ENCODE measurements at regions not wholly inside any gene's neighbourhood (a gene's known extent, or its start where the extent isn't known, plus 50 kb on each side); places are given as distances from the start of the nearest gene placed in this dataset.

GRCh38 chr19:28727480-28728159 lies 485.3 kb downstream of the UQCRFS1 start (continued):
- 0 out of 2 replicates have a peak, but pooled peaks have one; percentile 38 for TF ChIP-seq ZNF518A (tag by site-specific recombination; conservative IDR thresholded peaks at IDR 0.05; ENCODE audit: low read depth)
- 0 out of 2 replicates have a peak, but pooled peaks have one; percentile 12 for TF ChIP-seq ZNF596 (tag by site-specific recombination; IDR thresholded peaks at IDR 0.05)
- 0 out of 2 replicates have a peak, but pooled peaks have one; percentile 13 for TF ChIP-seq ZSCAN5A (tag by site-specific recombination; IDR thresholded peaks at IDR 0.05)
- 0 out of 2 replicates have a peak, but pooled peaks have one; percentile 6 for TF ChIP-seq TSHZ1 (tag by site-specific recombination; IDR thresholded peaks at IDR 0.05; ENCODE audit: borderline replicate concordance)
- no peak for TF ChIP-seq ZNF677 (tag by site-specific recombination; IDR thresholded peaks at IDR 0.05)
- TF ChIP-seq PRDM10 (tag by site-specific recombination; IDR thresholded peaks at IDR 0.05): no peak
- peak; percentile 97 for TF ChIP-seq ZNF335 (tag by site-specific recombination; conservative IDR thresholded peaks at IDR 0.05)
- TF ChIP-seq ZNF2 (tag by site-specific recombination; IDR thresholded peaks at IDR 0.05): peak; percentile 52; the same call in 1 of the 2 replicates
- TF ChIP-seq ZNF792 (tag by site-specific recombination; IDR thresholded peaks at IDR 0.05): no peak
- 0 out of 2 replicates have a peak, but pooled peaks have one; percentile 14 for TF ChIP-seq INSM2 (tag by site-specific recombination; IDR thresholded peaks at IDR 0.05)
- no peak for TF ChIP-seq ZBTB49 (tag by site-specific recombination; IDR thresholded peaks at IDR 0.05; ENCODE audit: low read depth)
- TF ChIP-seq KLF8 (tag by site-specific recombination; IDR thresholded peaks at IDR 0.05): peak; percentile 91
- no peak for TF ChIP-seq ZNF513 (tag by site-specific recombination; IDR thresholded peaks at IDR 0.05)
- no peak for TF ChIP-seq GFI1B (tag by site-specific recombination; IDR thresholded peaks at IDR 0.05)
- TF ChIP-seq CTCF (tag by site-specific recombination; IDR thresholded peaks at IDR 0.05): peak; percentile 97
- peak; percentile 83 for TF ChIP-seq GLIS2 (tag by site-specific recombination; IDR thresholded peaks at IDR 0.05)
